Activated T-cell treated with anti-CD3 and anti-CD28 coated beads for 48 hours (primary cell): ENCODE measurements at regions not wholly inside any gene's neighbourhood (a gene's known extent, or its start where the extent isn't known, plus 50 kb on each side); places are given as distances from the start of the nearest gene placed in this dataset.

Source experiments
- DNase-seq: peaks from one replicate; pipeline ENCODE4 v3.0.0-alpha.2; 2020; ENCODE audit warnings: low read depth

DNA sequence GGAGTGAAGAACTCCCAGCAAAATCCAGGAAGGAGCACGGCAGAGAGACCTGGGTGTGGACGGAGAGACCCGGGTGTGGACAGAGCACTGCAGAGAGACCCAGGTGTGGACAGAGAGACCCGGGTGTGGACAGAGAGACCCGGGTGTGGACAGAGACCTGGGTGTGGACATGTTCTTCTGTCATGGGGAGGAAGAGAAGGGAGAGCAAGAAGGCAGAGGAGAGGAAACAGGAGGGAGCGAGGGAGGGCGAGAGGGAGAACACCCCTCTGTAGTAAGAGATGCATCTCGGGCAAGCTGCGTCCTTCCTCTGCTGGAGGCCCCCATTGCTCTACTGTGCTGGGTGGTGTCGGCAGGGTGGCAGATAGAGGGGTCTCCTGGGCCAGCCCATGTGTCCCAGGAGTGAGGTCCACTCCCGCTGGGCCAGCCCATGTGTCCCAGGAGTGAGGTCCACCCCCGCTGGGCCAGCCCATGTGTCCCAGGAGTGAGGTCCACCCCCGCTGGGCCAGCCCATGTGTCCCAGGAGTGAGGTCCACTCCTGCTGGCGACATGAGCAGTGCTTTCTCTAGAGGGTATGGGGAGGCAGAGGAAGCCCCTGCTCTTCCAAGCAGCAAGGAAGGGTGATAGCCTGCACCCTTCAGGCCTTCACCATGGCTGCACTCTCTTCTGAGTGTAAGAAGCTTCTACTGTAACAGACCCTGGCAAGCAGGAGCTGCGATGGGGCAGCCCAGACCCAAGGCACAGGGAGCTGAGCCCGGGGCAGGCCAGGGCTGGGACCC lies 934.2 kb downstream of the BRD1 start:
- DNase-seq = no peak

DNA sequence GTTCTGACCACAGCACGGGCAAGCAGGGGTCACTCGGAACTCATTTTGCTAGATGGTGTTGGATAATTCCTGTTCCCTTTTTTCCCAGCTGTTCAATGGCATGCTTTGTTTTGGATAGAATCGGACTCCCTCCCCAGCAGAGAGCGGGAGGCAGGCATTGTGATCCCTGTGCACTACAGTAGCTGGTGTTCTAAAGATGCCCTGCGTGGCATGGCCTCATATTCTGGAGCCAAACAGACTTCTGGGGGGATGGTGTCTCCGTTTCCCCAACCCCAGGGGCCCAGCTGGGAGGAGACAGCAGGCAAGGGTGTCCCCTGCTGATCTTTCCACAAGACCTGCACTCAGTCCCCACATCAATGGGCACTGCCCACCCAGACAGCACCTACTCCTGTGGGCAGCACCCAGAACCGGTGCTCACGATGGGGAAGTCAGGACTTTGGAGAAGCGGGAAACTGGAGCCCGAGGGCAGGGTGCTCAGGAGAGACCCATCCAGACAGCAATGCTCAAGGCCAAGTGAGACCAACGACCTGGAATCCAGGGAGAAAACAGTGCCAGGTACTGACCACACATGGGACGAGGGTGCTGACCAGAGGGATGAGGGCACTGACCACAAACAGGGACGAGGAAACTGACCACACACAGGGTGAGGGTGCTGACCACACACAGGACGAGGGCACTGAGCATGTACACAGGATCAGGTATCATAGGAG lies 934.9 kb downstream of the BRD1 start:
- DNase-seq = no peak

DNA sequence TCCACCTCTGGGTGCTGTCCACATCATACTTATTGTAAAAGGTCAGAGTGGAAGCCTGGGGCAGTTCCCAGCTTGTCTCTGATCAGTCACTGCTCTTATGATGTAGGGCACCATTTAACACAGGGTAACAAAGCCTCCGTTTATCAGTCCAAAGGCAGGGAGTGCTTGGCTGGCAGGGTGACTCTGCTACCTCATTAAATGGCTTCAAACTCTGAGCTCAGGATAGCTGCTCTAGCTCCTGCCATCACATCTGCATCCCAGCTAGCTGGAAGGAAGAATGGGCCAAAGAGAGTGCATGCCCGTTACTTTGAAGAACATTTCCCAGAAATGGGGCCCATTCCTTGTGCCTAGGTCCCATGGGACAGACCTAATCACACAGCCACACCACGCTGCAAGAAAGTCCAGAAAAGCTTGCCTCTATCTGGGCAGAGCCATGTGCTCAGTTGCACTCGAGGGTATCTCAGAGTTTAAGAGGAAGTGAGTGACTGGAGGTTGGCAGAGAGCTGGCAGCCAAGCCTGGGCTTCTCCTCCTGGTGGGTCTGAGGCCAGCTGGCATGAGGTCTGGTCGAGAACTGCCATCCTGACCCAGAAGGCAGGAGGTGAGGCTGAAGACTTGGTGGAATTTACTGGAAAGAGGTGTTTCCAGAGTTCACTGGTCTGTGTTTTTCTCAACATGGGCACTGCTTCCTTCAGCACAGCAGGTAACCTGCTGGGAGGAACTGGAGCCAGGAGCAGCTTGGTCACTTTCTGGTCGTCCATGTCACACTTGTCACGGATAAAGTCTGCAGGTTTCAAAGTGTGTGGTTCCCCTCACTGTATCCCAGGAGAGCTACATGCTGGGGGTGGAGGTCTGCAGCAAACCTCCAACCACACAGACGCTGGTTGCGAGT lies 935.7 kb downstream of the BRD1 start:
- no peak for DNase-seq

DNA sequence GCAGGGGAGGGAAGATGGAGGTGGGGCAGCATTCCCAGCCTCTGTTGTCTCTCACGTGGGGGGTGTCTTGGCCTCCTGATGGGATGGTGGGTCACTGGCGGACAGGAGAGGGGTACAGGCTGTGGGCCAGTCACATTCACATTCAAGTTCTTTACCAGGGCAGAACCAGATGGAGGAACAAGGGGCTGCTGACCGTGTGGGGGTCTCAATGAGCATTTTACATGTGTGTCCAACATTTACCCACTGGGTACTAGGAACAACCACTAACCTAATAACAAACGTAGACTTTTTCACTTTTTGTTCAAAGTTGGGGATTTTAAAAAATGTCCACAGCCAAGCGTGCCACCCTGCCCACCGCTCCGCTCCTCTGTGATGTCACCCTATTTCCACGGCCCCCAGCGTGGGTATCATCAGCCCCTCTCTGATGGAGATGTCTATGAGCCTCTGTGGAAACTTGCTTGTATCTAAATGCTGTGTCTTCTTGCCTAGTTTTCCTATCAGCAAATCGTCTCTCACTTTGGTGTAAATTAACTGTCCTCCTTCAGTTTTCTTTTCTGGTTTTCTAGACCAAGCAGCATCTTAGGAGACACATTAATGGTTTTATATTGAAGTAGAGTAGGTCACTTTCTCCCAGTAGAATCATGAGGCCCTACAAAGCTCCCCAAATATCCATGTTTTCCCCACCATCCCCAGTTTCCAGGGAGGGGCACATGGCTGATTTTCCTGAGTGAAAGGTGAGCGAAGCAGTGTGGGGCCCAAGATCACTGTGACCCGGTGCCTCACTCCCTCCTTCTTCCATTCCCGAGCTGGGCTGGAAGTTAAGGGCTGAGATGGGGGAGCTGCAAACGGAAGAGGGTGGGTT lies 936.7 kb downstream of the BRD1 start:
- no peak for DNase-seq

DNA sequence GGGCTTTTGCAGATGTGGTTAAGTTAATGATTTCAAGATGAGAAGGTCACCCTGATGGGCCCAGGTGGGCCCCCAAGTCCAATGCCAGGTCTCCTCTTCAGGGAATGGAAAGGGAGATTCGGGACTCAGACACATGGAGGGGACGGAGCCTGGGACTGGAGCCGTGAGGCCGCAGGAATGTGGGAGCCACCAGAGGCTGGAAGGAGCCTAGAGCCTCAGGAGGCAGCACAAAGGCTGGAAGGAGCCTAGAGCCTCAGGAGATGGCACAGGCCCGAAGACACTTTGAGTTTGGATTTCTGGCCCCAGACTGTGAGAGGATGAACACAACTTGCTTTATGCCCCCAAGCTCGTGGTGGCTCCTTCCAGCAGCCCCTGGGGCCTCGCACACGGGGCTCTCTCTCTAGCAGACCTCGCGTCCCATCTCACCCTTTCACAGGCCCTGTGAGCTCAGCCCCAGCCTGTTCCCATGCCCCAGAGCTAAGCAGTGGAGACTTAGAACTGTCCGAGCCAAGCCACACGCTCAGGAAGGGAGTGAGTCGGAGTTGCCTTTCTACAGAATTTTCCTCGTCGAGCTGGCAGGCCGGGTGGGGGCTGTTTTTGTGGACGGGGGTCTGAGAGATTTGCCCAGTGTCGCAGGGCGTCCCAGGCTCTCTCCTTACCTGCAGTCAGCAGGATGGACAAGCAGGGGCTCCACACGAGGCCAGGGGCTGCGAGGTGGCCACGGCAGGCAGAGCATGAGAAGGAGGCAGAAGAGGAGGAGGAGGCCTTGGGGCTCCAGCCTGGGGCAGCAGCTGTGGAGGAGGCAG lies 937.6 kb downstream of the BRD1 start:
- no peak for DNase-seq

DNA sequence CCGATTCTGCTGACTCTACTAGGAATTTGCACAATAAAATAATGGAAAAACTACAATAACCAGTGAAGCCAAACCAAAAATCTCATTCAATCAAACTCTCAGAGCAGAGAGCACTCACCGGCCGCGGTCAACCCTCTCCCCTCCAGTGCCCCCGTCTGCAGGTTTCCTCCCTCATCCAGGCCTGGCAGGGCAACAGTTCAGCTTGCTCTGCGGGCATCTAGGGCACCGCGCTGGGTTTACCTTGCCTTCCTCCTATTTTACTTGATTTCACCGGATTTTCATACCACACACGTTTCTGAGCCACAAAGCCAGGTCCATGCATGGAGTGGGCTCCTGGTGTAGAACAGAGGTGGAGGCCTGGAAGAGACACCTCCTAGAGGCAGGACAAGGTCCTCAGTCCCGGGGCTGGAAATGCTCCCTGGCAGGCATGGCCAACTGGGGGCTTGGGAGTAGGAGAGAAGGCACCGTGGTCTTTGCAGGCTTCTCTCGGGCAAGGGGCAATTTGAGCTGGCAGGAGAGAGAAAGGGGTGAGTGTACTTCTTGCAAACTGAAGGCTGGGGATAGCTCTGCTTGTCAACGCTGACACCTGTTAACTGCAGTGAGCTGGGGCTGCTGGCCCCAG lies 938.4 kb downstream of the BRD1 start:
- DNase-seq = no peak

DNA sequence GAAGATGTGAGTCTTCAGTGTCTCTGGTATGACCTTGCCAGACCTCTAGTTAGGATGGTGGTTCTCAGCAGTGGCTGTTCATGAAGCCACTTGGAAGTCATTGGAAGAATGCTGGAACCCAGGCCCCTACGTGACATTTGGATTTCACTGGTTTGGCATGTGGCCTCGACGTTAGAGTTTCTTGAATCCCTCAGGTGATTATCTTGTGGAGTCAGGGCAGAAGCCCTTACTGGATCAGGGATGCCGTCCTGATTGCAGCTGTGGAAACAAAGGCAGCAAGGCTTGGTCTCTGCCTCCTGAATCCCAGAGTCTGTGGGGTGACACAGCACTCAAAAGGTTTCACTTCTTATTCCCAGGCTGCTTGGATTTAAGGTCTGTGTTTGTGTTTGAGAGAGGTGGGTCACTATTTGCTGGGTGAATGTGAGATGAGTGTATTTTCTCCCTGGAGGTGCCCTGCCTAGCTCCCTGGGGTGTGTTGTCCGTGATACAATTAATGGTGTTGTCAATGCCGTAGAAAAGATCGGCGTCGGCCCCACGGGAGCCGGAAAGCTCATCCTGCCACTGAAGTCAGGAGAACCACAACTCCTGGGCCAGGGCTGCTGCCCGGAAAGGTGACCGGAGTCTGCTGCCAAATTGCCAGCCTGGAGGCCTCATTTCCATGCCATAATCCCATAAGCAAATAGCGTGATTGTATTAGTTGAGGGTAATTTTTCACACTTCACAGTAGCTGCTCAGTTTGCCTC lies 939.0 kb downstream of the BRD1 start:
- no peak for DNase-seq

DNA sequence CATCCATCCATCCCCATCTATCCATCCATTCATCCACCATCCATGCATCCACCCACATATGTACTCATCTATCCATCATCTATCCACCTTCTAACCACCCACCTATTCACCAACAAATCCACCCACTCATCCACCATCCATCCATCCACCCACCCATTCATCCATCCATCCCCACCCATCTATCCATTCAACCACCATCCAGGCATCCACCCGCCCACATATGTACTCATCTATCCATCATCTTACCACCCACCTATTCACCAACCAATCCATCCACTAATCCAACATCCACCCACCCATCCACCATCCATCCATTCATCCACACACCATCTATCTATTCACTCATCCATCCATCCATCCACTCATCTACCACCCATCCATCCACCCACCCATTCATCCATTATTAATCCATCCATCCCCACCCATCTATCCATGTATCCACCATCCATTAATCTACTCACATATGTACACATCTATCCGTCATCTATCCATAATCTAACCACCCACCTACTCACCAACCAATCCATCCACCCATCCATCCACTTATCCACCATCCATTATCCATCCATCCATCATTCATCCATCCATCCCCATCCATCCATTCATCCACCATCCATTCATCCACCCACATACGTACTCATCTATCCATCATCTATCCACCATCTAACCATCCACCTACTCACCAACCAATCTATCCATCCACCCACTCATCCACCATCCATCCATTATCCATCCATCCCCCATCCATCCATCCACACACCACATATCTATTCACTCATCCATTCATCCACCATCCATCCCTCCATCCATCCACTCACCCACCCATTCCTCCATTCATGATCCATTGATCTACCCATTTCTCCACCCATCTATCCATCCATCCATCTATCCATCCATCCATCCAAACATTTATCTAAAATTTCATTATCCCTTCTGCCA lies 940.0 kb downstream of the BRD1 start:
- no peak for DNase-seq

DNA sequence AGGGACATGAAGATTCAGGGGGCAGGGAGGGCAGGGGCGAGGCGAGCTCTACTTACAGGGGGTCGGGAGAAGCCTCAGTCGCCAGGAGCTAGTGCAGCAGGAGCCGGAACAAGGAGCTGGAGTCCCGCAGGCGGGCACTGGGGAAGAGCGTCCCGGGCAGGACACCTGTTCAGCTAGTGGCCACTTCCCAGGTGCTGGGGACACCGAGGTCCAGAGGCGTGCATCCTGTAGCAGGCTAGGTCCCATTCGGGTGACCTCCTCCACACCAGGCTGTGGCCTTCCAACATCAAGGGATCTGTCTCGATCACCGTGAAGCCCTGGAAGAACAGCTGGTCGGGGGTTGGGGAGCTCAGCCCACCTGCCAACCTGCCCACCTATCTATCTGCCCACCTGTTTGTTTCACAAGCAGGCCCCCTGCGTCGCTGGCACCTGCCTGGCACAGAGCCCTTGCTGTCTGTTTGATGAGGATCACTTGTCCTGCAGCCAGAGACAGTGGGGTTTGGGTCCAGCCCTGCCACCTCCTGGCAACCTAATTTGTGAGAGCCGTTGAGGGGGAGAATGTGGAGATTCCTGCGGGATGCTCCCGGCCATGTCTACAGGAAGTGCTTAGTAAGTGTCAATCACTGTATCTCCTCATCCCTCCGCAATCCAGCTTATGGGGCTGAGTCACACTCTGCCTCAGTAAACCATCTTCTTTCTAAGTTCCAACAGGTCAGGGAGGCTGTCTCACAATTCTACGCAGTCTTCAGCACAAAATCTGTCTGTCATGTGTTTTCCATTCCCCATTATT lies 940.9 kb downstream of the BRD1 start:
- no peak for DNase-seq

DNA sequence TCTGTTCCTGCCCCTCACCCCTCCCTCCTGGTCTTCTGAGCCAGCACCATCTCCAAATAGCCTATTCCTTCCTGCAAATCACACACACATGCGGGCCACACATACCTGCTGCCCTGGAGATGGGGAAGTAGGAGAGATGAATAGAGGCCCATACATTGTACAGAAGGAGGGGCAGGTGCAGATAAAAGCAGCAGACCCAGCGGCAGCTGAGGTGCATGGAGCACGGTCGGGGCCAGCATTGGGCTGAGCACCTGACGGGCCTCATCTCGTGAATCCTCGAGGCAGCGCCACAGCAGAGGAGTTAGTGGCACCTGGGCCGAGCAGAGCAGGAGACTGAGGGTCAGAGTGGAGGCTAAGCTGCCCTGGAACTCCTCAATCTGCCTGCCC lies 941.8 kb downstream of the BRD1 start:
- DNase-seq = no peak

DNA sequence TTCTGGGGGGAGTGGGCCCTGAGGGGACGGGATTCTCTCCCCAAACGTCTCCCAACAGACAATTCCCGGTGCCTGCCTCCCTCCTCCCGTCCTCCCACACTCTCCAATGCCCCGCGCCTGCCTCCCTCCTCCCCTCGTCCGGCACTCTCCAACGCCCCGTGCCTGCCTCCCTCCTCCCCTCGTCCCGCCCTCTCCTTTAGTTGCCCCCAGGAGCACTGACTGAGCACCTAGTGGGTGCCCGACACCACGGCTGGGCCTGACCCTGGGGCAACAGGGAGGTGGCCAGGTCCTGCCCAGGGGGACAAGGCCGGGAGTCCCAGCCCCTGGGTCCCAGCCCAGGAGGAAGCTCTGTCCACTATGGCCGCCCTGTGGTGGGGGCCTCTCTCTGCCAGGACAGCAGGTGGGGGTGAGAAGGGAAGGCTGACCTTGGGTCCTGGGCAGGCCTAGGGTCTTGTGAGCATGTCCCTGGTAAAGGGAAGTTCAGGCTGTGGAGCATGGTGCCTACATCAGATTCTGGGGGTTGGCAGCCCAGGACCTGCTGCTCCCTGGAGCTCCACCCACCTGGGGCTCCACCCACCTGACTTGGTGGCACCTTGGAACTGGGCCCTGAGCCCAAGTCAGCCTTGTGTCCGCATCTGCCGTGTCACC lies 942.3 kb downstream of the BRD1 start:
- no peak for DNase-seq

DNA sequence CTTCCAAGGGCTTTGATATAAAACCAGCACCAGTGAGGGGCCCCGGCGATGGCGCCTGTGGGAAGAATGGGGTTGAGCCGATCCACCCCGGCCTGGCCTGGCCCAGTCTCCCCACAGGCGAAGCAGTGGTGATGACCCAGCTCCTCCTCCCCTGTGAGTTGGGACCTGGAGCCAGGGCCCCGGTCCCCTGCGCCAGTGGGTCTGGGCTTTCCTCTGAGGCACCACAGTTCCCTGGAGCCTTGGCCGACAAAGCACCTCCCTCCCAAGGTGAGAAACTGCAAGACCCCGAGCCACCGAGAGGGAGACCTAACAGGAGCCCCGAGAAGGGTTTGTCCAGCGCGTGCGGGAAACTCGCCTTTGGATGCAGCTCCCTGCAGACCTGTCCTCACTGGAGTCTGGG lies 942.9 kb downstream of the BRD1 start:
- DNase-seq = no peak

DNA sequence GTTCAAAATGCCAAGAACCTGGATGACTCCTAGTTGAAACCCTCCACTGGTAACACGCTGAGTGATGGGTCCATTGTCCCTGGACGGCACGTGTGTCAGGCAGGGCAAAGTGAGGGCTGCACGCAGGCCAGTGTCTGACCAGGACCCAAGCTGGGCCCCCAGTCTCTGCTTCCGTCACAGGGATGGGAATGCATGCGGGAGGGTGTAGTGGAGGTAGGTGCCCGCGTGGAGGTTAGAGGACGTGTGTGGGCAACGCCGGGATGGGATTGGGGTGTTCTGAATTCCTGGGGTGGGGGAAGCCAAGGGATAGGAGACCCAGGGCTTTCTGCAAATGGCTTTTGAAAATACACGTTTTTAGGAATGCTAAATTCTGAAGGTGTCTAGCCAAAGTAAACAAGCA lies 943.3 kb downstream of the BRD1 start:
- DNase-seq = no peak

DNA sequence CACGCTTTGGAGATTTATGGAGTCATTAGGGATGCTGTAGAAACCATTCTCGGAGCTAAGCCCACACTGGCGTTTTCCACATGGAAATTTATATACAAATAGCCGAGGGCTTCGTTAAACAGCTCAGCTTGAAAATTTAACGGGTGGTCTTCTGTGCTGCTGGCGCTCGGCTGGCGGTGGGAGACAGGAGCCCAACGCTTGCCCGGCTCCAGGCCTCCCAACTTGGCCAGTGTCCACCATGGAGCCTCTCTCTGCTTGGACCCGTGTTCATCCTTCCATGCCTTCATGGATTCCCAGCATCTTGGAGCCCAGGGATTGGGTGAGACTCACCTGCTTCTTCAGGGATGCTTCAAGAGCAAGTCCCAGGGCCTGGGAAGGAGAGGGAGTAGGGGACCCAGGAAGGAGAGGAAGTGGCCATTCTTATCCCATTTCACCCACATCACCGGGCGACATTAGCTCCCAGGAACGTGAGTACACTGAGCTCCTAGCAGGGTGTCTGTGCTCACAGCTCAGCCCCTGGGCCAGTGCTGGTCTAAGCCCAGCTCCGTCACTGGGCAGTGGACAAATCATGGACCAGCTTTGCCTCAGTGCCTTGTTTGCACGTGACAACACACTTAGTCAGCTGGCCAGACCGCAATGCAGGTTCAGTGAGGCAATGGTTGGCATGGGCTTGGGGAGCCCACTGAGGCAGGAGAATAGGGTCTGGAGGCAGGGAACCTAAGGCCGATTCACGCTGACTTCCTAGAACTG lies 944.3 kb downstream of the BRD1 start:
- DNase-seq = no peak

DNA sequence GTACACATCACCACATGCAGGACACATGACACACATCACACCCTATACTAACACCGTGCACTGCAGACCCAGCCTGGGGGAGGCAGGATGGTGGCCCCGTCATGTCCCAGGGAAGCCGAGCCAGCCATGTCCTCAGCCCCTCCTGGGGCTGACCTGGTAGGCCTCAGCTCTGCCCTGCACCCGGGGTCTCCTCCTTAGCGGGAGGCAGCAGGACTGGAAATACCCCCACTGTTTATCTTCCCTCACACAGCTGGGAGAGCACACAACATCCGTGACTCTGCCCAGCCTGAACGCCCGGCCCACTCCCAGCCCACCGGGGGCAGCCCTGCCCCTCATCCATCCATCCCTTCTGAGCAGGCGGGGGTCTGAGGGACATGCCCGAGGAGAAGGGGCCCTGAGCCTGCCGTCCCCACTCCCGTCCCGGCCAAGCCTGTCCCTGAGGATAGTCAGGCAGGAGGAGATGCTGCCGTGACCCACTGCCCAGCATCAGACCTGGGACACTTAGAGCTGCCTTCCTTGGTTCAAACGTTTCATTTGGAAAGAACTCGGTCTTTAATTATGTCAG lies 945.0 kb downstream of the BRD1 start:
- no peak for DNase-seq

DNA sequence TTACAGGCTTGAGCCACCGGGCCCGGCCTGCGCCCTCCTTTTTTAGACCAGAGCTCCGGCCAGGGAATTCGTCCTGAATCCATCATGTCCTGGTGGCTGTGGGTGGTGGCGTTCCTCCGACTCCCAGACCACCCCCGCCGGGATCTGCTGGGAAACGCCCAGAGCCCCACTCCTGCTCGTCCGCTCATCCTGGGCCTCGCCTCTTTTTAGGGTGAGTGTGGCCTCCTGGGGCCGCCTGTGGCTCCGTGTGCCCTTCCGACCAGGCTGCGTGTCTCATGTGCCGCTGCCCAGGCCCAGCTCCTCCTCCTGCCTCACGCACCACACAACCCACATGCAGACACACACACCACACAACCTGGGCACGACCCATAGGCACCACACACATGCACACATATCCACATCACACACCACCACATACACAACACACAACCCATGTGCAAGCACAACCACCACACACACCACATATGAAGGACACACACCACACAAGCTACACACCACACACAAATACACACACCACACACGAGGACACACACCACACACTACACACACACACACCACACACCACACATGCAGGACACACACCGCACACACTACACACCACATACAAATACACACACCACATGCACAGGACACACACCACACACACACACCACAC lies 946.2 kb downstream of the BRD1 start:
- DNase-seq = no peak
